SJCRH30 (cell line): ENCODE measurements at regions not wholly inside any gene's neighbourhood (a gene's known extent, or its start where the extent isn't known, plus 50 kb on each side); places are given as distances from the start of the nearest gene placed in this dataset.
"Not testable (repeated sequence)": the region's sequence is repeated elsewhere in the genome, so short reads cannot be mapped to it uniquely, and the experiment has no call there.

Experiments used
- DNase-seq, 2 experiments: peaks; one replicate each; pipeline ENCODE4 v3.0.0-alpha.2; 2015 to 2020
- H3K27ac ChIP-seq: fragments of 250-450 bp; sonication (Bioruptor Pico); 2 replicates; pipeline ENCODE4 v1.5.1; 2020; ENCODE audit warnings: mild to moderate bottlenecking, moderate library complexity
- H3K27me3 ChIP-seq: fragments of 250-450 bp; sonication (Bioruptor Pico); 2 replicates; pipeline ENCODE4 v1.5.1; 2020; ENCODE audit warnings: mild to moderate bottlenecking, moderate library complexity
- H3K36me3 ChIP-seq: fragments of 250-450 bp; sonication (Bioruptor Pico); 2 replicates; pipeline ENCODE4 v1.5.1; 2020; ENCODE audit warnings: mild to moderate bottlenecking, moderate library complexity
- H3K4me1 ChIP-seq: fragments of 250-450 bp; sonication (Bioruptor Pico); 2 replicates; pipeline ENCODE4 v1.5.1; 2020; ENCODE audit warnings: mild to moderate bottlenecking, moderate library complexity
- H3K4me3 ChIP-seq: fragments of 250-450 bp; sonication (Bioruptor Pico); 2 replicates; pipeline ENCODE4 v1.5.1; 2020; ENCODE audit warnings: mild to moderate bottlenecking, moderate library complexity
- H3K9me3 ChIP-seq: fragments of 250-450 bp; sonication (Bioruptor Pico); replicated peaks from 2 replicates; pipeline ENCODE4 v1.5.1; 2020; ENCODE audit warnings: mild to moderate bottlenecking, moderate library complexity

DNA sequence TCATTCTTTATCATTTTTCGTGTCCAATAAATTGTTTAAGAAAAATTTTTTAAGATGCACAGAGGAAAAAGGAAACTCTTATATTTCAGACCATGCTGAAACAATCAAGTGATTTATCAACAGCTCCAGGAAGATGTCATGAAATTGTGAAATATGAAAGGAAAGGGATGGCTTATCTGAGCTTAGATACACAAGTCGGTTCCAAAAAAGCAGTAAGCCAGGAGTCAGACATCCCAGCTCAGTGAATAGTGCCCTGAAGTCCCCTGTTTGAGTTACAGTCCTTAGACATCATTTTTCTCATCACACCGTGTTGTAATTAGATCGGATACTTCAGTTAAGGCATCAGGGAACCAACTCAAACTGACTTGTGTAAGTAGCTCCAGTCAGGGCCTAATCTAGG is 91.0 kb upstream of the SSTR4 start:
- Histone ChIP-seq H3K9me3 (no peaks in the 10 kb centered on the region), H3K27ac (no peak overlapping the region), H3K4me1 (no peaks in the 10 kb centered on the region), H3K27me3 (no peaks in the 10 kb centered on the region), H3K36me3 (no peaks in the 10 kb centered on the region), H3K4me3 (no peak overlapping the region)
- DNase-seq = no peak

DNA sequence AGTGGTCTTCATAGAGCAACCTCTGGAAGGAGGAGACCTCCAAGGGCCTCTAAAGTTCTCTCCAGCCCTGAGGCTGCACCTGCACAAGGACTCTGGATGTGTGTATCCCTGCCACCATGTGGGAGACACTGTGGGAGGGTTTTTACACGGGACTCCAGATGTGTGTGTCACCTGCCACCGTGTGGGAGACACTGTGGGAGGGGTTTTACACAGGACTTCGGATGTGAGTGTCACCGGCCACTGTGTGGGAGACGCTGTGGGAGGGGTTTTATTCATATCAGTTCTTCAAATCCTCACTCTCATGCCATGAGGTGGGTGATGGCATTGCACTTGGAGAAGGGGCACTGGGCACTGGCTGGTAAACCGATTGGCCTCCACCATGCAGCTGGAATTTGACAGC is 90.2 kb upstream of the SSTR4 start:
- no peaks in the 10 kb centered on the region for H3K27me3 ChIP-seq

DNA sequence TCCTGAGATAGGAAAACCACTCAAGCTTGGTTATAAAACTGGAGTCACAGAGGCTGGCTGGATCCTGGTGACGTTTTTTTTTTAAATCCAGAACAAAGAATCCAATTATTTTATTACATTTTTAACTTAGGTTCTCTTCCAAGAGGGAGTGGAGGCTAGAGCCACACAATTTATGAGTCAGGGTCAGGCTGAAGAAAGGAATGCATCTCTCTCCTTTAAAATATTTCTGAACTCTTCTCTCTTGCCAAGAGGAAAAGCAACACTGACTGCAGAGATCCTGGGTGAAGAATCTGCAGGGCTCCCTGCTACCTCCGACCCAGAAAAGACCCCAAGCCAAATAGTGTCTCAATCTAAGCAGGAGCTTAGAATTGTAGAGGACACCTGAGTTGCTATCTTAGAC is 88.5 kb upstream of the SSTR4 start:
- H3K27me3 ChIP-seq = no peaks in the 10 kb centered on the region
- H3K36me3 ChIP-seq = no peaks in the 10 kb centered on the region
- H3K9me3 ChIP-seq = no peaks in the 10 kb centered on the region
- H3K4me3 ChIP-seq = no peak overlapping the region
- no peak overlapping the region for H3K27ac ChIP-seq
- no peak for DNase-seq
- no peaks in the 10 kb centered on the region for H3K4me1 ChIP-seq

More for the DNA sequence above, 90.2 kb upstream of the SSTR4 start:
- Histone ChIP-seq H3K9me3 (no peaks in the 10 kb centered on the region), H3K36me3 (no peaks in the 10 kb centered on the region), H3K27ac (no peak overlapping the region), H3K4me3 (no peak overlapping the region), H3K4me1 (no peaks in the 10 kb centered on the region)
- no peak for DNase-seq

DNA sequence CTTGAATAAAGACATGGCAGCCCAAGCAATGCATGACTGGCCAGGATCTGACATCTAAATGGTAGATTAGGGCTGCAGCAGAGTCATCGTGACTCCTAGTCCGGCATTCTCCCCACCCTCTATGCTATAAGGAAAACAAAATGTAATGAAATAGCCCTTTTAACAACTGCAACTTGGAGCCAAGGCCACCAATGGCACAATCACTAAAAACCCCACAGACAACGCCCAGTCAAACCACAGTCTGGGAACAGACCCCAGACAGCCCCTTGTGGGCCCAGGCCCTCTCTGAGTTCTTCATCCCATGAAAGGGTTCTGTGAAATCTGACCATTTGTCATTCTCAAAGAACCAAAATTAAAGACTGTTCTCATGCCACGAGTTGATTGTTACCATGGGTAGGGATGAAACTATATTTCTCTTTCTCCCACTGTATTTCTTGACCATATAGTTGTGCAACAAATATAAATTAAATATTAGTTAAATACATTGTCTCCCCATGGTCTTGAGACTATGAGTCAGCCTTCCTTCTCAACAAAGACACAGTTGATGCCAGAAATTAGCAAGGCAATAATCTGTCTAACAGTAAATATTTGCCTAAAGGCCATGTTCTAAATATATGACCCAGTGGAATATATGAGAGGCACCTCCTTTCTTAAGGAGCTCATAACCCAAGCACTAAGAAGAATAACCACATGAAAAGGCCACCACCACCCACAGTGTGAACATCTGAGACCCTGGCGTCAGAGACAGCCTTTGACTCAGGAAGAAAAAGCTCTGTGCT is 85.6 kb upstream of the SSTR4 start:
- no peak overlapping the region for H3K4me3 ChIP-seq
- no peaks in the 10 kb centered on the region for H3K36me3 ChIP-seq
- no peaks in the 10 kb centered on the region for H3K9me3 ChIP-seq
- H3K27ac ChIP-seq = no peak overlapping the region
- no peaks in the 10 kb centered on the region for H3K4me1 ChIP-seq
- no peaks in the 10 kb centered on the region for H3K27me3 ChIP-seq
- DNase-seq = no peak

DNA sequence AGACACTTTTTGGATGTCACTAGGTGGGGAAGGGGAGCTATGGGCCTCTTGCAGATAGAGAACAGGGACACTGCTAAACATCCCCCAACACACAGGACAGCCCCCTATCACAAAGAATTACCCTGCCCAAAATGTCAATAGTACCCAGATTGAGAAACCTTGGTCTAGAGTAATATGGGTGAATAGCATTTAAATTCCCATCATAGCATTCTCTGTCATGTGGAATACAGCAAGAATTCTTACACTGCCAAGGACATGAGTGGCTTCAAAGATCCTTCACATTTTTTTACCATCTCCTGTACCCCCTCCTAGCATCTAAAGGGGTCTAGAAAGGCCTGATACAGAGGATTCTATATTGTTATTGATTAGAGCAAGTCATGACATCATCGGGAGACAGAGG is 83.1 kb upstream of the SSTR4 start:
- Histone ChIP-seq H3K27me3 (no peaks in the 10 kb centered on the region), H3K36me3 (no peaks in the 10 kb centered on the region), H3K4me1 (no peaks in the 10 kb centered on the region), H3K9me3 (no peaks in the 10 kb centered on the region), H3K27ac (no peak overlapping the region), H3K4me3 (no peak overlapping the region)
- no peak for DNase-seq

DNA sequence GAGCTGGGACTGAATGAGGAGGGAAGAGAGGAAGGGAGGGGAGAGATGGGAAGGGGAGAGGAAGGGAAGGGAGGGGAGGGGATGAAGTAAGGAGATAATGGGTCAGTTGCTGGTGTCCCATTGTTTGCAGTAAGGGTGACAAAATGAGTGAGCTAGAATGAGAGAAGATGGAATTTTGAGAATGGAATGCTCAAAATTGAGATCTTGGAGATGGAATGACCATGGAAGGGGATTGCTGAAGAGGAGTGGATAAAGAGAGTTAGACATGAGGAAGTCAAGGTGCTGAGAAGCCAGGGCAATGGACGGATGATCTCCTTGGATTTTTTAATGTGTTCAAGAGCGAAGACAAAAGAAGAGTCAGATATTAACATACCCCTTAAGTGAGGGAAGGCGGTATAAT is 80.5 kb upstream of the SSTR4 start:
- Histone ChIP-seq H3K36me3 (no peaks in the 10 kb centered on the region), H3K4me3 (no peak overlapping the region), H3K9me3 (no peaks in the 10 kb centered on the region), H3K4me1 (no peaks in the 10 kb centered on the region), H3K27me3 (no peaks in the 10 kb centered on the region), H3K27ac (no peak overlapping the region)
- no peak for DNase-seq

DNA sequence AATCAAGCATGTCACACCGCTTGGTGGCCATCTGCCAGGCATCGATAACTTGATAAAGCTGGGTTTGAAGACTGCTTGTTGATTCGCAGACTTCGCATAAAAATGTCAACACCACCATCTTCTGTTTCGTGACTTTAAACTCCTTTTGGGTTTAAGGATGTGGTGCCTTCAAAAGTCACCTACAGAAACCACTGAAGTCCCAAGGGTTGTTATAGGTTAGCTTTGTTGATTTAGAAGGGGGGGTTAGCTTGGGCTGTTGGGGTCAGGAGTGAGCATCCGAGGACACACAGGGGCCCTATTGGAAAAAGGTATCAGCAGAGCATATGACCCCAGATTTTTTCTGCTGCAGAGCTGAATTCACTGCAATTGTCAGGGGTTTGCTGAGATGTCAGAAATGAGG is 76.7 kb upstream of the SSTR4 start:
- Histone ChIP-seq H3K36me3 (no peaks in the 10 kb centered on the region), H3K9me3 (no peaks in the 10 kb centered on the region), H3K27me3 (no peaks in the 10 kb centered on the region), H3K27ac (no peak overlapping the region), H3K4me3 (no peak overlapping the region), H3K4me1 (0 out of 2 replicates have a peak, but pooled peaks cover under 1% of the 10 kb centered on the region)
- DNase-seq = no peak

DNA sequence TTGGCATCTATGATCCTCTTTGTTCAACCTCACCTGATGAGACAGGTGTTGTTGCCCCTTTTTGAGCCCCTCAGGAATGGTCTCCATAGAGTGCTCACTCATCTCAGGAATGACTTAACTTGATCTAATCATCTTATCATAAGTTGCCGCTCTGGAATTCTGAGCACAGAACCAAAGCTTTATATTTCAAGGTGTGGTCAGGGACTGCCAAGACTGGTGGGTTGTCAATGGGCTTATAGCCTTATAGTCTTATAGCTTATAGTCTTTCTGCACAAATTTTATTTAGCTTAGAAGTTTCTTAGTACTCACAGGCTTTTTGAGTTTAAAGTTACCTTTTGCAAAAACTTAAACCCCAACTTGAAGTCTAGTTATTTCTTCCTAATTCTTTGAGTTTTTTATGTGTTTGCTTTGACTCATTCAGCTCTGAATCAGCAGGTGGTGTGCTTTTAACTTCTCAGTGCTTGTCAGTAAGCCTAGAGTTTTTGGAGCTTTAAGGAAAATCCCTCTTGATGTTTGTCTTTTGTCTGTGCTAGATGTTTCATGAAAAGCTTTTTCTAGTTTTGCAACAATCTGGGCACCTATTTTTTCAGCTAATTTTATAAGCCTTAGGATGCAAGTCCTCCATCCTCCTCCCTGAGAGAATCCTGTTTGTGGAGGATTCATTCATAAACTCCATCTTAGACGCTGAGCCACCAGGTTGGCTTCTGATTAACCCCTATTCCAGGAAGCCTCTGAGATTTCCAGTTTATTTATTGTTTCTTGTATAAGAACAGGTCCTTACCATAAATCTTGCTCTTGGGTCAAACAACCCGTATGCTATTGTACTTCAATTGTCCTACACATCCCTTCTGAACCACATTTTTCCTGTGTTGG is 72.3 kb upstream of the SSTR4 start:
- no peaks in the 10 kb centered on the region for H3K9me3 ChIP-seq
- no peak for DNase-seq

DNA sequence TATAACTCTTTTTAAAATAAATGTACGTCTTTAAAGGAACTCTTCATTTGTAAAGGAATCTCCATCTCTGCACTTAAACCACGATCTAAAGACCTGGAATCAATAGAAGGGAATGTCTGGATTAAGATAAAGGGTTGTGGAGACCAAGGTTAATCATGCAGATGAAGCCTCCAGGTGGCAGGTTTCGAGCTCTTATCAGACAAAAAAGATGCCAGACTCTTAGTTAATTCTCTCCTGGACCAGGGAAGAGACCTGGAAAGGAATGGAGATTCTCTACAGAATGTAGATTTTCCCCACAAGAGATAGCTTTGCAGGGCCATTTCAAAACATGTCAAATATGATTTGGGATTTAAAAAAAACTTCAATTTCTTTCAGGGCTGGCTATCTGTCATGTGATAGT is 71.5 kb upstream of the SSTR4 start:
- no peaks in the 10 kb centered on the region; the same call in 1 of the 2 replicates for H3K9me3 ChIP-seq
- peaks cover 17% of the 10 kb centered on the region for H3K4me1 ChIP-seq
- no peak for DNase-seq
- H3K4me3 ChIP-seq = no peak overlapping the region
- no peak overlapping the region for H3K27ac ChIP-seq
- no peaks in the 10 kb centered on the region for H3K36me3 ChIP-seq
- no peaks in the 10 kb centered on the region for H3K27me3 ChIP-seq

More for the DNA sequence above, 72.3 kb upstream of the SSTR4 start:
- H3K27me3 ChIP-seq = no peaks in the 10 kb centered on the region
- no peak overlapping the region for H3K4me3 ChIP-seq
- H3K4me1 ChIP-seq = peaks cover 14% of the 10 kb centered on the region
- no peaks in the 10 kb centered on the region for H3K36me3 ChIP-seq
- no peak overlapping the region for H3K27ac ChIP-seq

DNA sequence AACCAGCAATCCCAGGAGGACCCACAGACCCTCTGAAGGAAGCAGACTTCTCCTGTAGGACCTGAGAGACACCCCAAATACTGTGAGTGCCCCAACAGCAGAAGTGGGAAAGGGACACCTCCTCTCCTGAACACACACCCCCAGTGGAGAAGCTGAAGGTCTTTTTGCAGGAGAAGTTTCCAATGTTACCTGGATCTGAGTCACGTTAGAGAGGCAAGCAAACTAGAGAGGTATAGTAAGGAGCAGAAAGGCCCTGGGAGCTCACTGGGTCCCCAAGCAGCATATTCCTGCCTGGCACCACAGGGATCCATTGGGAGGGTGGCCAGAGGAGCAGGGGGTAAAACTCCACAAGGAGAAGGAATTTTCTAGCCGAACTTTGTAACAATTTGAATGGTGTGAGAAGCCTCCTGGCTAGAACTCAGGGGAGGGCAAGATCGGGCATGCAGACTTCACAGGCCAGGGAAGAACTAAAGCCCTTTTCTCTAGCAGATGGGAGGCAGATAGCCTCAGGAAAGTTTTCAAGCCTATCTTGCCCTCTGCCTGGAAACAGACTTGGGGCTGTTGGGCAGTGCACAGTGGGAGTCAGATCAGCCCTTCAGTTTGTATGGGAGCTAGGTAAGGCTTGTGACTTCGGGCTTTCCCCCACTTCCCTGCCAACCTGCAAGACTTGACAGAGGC is 68.2 kb upstream of the SSTR4 start:
- peak; percentile 23 to 57 for DNase-seq
- no peaks in the 10 kb centered on the region for H3K36me3 ChIP-seq

DNA sequence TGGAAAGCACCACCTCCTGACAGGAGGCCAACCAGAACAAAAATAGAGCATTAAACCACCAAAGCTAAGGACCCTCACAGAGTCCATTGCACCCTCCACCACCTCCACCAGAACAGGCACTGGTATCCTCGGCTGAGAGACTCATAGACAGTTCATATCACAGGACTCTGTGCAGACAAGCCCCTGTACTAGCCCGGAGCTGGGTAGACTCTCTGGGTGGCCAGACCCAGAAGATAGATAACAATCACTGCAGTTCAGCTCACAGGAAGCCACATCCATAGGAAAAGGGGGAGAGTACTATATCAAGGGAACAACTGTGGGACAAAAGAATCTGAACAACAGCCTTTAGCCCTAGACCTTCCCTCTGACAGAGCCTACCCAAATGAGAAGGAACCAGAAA is 67.4 kb upstream of the SSTR4 start:
- not testable (repeated sequence) for H3K4me3 ChIP-seq, H3K27me3 ChIP-seq, H3K9me3 ChIP-seq, H3K36me3 ChIP-seq
- peak overlapping the region; percentile 37; the same call in 1 of the 2 replicates for H3K27ac ChIP-seq
- peak; percentile 53 to 57 for DNase-seq
- H3K4me1 ChIP-seq = peaks cover 17% of the 10 kb centered on the region

More for the DNA sequence above, 68.2 kb upstream of the SSTR4 start:
- Histone ChIP-seq H3K27ac (peak overlapping the region; percentile 37; the same call in 1 of the 2 replicates), H3K9me3 (peaks cover 4% of the 10 kb centered on the region), H3K27me3 (no peaks in the 10 kb centered on the region), H3K4me1 (peaks cover 17% of the 10 kb centered on the region), H3K4me3 (no peak overlapping the region)

DNA sequence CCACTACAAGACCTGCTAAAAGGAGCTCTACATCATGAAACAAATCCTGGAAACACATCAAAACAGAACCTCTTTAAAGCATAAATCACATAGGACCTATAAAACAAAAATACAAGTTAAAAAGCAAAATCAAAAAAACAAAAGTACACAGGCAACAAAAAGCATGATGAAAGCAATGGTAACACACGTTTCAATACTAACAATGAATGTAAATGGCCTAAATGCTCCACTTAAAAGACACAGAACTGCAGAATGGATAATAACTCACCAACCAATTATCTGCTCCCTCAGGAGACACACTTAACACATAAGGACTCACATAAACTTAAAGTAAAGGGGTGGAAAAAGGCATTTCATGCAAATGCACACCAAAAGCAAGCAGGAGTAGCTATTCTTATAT is 66.1 kb upstream of the SSTR4 start:
- not testable (repeated sequence) for DNase-seq, H3K4me3 ChIP-seq, H3K27me3 ChIP-seq, H3K36me3 ChIP-seq, H3K27ac ChIP-seq, H3K9me3 ChIP-seq
- peaks cover 14% of the 10 kb centered on the region for H3K4me1 ChIP-seq

DNA sequence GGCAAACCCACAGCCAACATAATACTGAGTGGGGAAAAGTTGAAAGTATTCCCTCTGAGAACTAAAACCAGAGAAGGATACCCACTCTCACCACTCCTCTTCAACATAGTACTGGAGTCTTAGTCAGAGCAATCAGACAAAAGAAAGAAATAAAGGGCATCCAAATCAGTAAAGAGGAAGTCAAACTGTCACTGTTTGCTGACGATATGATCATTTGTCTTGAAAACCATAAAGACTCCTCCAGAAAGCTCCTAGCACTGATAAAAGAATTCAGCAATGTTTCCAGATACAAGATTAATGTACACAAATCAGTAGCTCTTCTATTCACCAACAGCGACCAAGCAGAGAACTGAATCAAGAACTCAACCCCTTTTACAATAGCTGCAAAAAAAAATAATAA is 64.0 kb upstream of the SSTR4 start:
- H3K27me3 ChIP-seq, H3K36me3 ChIP-seq, H3K4me3 ChIP-seq, H3K9me3 ChIP-seq, DNase-seq, H3K27ac ChIP-seq: not testable (repeated sequence)
- peaks cover 18% of the 10 kb centered on the region for H3K4me1 ChIP-seq

DNA sequence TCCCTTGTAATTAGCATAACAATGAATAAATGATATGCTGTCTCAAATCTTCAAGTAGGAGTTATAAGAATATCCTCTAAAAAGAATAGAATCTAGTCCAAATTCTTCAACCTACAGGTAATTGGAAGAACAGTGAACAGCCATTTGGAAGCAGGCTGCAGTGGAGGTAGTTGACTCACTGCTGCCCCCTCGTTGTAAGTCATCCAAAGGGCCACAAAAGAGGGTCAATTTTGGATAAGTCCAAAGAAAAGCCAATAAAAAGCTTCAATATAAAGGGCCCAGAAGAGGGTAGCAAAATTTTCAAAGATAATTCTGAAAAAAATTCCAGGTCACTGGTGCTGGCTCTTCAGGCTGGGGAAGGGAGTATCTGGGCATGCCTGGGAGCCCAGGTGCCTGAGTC is 60.8 kb upstream of the SSTR4 start:
- no peaks in the 10 kb centered on the region for H3K36me3 ChIP-seq
- H3K4me3 ChIP-seq = no peak overlapping the region
- no peaks in the 10 kb centered on the region; the same call in 1 of the 2 replicates for H3K9me3 ChIP-seq
- peaks cover 26% of the 10 kb centered on the region for H3K4me1 ChIP-seq
- no peaks in the 10 kb centered on the region for H3K27me3 ChIP-seq
- DNase-seq = peak in 1 of 2 experiments; percentile 37
- H3K27ac ChIP-seq = no peak overlapping the region
